ENCODE measurements at regions not wholly inside any gene's neighbourhood (a gene's known extent, or its start where the extent isn't known, plus 50 kb on each side); places are given as distances from the start of the nearest gene placed in this dataset.

DNA sequence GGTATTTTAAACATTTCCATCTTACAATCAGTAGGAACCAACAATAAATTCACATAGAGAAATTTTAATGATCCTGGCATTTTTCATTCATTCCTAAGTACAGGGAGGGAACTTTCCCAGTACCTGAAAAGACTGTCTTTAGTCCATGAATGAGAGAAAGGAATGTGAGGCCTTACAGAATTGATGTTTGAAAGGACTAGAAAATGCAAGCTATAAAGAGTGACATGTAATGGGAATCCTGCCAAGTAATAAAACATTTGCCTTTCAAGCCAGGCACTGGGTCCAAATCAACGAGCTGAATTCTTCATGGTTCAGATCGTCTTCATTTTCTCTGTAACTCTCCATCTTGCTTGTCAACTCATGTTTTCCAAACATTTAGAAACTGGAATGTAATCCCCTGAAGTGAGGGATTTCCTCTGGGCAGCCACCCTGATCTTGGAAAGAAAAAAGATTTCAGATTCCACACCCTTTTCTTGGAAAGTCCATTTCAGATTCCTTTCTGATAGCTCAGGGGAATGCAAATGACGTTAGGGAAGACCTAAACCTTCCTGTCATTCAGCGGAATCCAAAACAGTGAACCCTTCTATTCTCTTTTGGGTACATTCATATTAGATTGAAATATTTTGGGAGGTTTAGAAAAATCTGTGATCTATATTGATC is 315.8 kb downstream of the SH3GL2 start:
- DNase-seq, result no peak

DNA sequence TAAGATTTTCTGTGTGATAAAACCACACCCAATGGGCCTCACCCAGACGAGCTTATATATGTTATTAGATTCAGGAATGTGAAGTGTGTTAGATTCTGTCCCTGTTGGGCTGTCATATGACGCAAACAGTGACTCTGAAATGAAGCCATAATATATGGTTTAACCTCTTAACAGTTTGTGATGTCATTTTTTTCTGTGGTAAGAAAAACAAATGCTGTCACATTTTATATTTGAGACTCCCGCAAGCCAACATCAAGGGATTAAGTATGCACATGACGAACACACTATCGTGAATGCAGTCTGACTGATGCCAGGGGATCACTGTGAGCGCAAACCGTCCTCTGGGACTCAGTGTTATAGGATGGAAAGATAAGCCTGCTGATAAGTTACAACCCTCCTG is 321.7 kb downstream of the SH3GL2 start:
- DNase-seq, result no peak

DNA sequence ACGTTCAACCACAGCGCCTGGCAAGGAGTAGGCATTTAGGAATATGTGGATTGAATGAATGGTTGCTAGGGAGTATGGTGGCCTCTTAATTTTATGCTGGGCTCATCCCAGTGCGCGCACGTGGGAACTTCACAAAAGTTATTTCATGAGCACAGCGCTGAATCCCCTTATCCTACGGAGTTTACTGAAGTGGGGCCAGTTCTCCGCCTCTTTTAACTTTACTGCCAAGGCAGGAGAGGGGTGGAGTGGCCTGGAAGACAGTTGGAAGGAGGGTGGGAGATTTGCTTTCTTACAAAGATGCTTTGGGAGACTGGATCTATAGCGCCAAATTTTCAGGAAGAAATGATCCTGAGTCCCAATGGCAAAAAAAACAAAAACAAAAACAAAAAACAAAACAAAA is 326.5 kb downstream of the SH3GL2 start:
- DNase-seq, result no peak

DNA sequence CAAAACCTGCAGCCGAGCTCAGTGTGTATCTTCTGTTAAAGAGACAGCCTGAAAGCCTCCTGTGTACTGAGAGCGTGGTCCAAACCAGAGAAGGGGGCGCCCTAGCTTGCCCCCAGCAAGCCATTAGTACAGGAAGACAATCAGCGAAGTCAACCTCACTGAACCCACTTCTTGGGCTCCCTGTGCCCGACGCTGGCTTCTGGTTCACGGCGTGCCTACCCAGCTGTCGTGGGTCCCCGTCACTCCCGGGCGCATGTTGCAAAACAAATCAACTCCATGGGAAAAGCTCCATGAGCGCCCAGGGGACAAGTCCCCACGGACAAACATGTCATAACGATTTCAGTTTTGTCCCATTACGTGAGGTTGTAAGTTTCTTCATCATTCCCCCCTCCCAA is 326.9 kb downstream of the SH3GL2 start:
- DNase-seq, result no peak

DNA sequence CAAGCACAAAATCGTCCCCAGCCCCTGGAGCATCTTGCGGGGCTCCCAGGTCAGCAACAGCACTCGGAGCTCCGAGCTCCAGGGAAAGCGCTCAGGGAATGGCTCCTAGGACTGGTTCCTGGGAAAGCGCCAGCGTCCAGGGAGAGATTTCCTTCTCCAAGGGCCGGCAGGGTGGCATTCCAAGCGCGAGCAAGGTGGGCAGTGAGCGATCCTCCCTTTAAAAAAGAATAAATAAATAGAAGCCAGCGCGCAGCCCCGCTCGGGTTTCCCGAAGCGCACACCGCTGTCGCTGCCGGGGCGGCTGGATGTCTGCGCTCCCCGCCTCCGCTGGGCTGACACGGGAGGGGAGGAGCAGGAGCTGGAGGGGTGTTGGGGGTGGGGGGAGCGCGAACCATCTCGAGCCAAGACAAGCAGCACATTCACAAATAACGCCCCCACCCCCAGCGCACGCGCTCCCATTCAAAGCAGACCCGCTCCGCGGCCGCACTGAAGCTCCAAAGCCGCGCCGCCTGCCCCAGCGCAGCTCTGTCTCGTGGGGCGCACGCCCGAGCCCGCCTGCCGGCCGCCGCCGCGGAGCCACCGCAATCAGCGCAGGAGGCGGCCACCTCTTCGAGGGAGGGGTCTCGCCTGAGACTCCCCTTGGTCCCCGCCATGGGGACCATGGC is 327.4 kb downstream of the SH3GL2 start:
- no peak for DNase-seq

DNA sequence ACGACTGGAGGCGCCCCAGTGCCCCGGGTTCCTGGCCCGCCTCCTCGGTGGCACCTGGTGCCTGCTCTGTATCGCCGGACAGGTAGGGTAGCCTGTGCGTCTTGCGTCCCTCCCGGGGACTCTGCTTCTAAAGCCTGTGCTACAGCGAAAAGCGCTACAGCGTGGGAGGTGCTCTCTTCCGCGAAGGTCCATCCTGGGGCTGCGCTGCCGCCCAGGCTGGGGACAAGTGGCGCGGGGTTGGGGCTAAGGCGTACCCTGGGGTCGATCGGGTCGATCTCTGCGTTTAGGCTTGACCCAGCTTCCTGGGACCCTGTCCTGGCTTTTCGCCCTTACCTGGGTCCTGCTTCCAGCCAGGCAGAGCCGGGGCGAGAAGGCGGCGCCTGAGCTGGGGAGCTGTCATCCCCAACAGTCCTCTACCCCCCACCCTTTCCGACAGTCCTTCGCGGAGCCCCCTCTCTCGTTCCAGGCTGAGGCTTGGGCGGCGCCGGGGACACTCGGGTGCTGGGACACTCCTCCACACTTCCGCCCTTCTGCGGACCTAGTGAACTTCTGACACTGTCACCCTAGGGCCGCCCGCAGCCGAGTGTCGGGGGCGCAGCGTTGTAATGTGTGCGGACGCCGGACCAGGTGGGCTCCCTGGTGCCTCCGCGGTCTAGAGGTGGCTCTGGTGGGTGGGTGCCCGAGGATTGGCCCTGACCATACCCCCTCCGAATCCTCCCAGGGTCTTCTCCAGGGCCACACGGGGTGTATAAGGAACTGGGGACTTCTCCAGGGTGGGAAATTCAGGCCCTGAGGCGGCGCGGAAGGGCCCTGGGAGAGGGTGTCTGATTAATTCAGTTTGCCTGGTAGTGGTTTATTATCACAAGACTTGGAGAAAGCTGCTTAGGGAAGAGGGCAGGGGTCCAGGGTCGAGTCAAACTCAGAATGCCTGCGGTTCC is 328.2 kb downstream of the SH3GL2 start:
- no peak for DNase-seq

DNA sequence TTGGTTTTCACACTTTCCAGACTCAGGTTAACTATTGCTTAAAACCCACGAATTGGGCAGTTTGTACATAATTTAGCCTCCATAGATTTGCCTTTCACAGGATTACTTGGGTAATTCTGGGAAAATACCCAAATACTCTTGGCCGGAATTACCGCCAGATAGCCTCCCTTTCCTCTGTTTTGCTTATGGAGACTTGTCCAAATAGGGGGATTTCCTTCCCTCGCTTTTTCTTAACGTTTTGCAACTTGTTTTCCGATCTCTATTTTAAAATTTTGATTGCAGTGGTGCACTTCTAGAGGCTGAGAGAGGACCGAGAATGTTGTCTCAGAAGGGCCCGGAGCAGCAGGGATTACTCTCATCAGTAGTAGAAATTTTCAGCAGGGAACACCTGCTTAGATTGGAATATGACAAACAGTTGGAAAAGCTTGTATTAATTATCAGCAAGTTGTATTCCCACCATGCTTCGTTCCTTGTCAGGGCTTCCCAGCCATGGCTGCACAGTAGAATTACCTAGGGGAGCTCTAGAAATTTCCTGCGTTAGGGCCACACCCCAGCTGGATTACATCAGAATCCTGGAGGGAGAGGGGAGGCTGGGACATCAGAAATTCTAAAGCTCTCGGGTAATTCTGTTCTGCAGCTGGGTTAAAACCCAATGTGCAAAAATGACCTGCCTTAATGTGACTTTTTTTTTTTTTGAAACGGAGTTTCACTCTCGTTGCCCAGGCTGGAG is 329.1 kb downstream of the SH3GL2 start:
- no peak for DNase-seq

DNA sequence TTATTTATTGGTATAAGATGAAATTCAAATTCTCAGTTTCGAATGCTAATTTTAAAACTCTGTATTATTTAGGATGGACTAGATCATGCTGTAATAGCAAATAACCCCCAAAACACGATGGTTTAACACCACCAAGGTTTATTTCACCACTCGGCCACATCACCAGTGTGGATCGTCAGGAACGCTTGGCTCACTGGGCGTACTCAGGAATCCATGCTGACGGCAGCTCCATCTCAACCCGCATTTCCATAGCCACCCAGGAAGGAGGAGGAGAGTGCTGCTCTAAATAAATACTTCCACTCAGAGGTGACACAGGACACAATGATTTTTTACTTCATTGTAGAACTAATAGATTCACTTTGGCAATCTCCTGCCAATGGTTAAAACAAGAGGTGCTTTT is 347.4 kb downstream of the SH3GL2 start:
- no peak for DNase-seq

DNA sequence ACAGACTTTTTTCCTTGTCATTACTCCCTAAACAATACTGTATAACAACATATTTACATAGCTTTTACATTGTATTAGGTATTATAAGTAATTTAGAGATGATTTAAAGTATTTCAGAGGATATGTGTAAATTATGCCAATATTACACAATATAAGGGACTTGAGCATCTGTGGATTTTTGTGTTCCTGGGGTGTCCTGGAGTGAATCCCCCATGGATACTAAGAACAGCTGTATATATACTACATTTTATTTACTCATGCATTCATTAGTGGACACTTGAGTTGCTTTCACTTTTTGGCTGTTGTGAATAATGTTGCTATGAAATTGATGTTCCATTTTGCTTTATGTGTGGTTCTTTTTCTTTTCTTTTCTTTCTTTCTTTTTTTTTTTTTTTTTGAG is 348.8 kb downstream of the SH3GL2 start:
- DNase-seq, result no peak

DNA sequence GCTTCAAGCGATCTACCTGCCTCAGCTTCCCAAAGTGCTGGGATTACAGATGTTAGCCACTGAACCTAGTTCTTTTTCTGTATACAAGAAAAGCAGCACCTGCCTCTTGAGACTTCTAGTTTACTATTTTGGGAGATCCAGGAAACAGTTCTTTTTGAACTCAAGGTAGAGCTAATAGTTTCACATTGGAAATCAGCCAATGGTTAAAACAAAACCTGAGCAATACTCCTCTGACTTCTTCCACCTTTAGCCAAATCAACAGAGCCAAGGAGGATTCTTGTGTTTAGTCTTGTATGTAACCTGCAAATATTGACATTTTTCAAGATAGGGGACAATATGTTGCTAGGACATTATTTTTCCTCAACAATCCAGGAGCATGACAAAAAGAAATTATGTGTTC is 349.4 kb downstream of the SH3GL2 start:
- DNase-seq, result no peak

DNA sequence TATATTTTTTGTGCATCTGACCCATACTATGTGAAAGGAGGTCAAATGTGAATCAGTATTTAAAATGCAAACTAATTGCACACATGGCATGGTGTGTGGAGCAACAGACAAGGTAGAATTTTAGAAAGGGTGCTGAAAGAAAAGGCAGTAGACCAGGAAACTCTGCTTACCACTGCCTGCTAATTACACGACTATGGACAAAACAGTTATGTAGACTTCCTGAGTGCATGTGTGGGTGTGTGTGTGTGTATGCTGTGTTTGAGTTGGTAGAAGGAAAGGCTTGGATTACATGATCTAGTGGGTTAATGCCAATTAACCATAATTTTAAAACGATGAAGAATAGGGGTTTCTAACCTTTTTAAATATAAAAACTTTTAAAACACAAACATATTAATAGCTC is 349.9 kb downstream of the SH3GL2 start:
- DNase-seq, result no peak

DNA sequence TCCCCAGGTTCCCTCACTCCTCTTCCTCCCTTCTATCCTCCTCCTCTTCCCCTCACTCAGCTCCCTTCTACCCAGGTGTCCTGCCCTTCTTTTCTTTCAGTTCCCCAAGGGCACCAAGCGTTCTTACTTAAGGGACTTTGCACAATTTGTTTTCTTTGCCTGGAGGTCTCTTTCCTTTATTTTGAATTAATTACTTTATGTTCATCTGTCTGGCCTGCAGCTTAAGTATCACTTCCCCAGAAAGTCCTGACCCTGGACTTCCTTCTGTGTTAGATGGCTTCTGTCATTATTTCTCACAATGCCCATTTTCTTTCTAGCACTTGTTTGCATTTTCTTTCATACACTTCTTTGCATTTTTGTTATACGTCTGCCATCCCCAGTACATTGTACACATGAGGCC is 350.6 kb downstream of the SH3GL2 start:
- no peak for DNase-seq

DNA sequence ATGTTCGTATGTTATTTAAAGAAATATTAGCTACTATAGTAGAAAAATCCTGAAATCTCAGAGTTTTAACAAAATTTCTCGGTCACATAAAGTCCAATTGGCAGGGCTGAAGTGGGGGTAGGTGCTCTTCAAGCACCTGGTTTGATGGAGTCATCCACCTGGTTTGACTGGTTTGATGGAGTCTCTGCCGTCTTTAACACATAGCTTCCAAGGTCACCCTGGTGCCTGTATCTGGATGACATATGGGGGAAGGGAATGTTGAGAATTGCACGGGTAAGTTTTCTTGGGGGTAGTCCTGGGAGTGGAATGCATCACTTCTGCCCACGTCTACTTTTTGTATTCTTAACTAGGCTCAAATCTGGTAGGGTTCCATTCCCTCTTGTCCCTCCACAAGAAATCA is 351.2 kb downstream of the SH3GL2 start:
- DNase-seq, result no peak

DNA sequence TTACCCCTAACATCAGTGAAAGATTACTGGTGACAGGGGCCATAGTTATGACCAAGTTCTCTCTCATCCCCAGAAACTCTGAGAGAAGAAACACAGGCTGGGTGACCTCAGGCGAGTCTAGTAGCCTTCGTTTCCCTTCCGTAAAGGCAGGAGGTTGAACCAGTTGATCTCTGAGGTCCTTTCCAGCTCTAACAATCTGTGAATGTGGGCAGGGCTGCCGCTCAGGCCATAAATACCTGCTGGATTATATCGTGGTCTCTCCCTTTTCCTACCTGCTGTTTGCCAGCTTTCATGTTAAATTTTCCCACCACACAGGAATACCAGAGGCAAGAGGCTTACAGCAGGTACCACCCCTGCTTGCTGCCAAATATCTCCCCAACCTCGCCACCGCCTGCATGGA is 357.5 kb downstream of the SH3GL2 start:
- no peak for DNase-seq

DNA sequence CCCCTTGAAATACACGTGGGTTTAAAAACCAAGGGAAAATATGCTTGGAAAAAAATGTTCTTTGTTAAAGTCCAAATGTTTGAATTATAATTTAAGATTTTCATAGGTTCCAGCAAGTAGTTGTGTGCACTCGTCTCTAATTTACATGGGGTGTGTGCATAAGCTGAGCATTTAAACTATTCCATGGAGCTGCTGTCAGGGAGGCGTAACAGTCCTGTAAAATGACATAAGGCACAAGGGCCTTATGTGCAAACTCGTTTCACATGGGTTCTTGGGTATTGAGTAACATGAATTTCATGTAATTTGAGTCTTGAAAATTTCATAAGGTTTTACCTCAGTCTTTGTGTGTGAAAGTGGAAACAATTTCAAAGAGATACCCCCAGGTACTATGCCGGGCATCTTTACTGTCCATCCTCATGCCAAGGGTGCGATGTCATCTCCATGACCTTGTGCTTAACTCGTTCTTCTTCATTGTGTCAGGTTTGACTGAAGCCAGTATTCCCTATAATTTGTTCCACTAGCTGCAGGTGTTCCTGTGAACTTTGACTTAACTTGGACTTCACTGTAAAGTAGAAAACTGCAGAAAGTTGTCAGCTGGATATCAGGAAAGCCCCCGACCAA is 359.3 kb downstream of the SH3GL2 start:
- no peak for DNase-seq

DNA sequence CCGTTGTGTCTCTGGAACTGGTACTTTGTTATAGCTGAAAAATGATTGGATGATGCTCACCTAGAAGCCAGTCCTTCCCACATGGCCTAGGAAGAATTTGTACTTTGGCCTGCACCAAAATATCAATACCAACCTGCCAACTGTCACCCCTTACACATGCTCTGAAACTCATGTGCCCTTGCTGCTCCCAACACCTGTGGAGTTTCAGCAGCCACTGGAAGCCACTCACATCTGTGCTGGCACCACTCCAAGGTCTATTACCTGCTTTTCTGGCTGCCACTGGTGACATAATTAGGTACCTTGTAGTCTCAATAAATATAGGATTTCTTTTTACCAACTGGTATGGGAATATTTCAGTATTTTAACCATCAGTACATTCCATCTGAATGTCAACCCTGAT is 363.6 kb downstream of the SH3GL2 start:
- peak; percentile 2 for DNase-seq

DNA sequence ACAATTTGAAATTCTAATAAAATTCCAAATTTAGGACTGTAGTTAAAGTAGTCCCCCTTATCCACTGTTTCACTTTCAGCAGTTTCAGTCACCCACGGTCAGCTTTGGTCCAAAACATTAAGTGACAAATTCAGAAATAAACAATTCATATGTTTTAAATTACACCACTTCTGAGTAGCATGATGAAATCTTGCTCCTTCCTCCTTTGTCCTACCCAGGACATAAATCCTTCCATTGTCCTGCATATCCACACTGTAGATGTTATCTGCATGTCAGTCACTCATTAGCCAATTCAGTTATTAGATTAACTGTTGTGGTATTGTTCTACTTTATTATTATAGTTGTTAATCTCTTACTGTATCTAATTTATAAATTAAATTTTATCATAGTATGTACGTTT is 376.5 kb downstream of the SH3GL2 start:
- DNase-seq, result no peak

DNA sequence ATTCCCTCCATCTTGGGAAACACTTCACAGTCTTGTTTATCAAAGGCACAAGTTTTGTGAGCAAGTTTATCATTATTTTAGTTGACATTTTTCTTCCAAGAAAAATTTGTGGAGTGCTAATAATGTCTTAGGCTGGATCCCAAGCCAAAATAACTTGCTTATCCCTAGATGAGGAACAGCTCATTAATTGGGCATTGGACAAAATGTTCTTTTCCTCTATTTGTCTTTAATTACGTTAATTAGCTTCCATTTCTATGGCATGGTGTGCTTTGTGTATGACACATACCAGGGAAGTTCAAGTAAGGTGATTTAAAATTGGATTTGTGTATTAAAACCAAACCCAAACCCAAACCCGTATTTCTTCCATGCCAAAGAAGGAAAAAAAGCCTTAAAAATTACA is 379.5 kb downstream of the SH3GL2 start:
- DNase-seq, result no peak

DNA sequence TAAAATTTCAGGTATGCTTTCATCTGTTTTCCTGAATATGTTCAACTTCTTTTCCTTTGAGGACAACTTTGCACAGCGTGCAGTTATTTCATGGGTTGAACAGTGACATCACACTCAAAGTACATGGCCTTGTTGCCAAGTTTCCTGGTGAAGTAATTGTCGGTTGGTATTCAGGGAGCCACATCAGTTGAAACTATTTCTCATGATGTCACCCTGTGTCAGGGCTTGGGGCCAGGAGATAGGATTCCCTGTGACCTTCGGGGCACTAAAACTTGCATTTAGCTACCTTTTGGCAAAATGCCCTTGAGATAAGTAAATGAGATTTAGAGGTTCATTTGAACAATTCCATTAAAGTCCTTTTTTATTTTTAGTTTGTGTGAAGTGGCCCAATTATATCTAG is 383.9 kb downstream of the SH3GL2 start:
- no peak for DNase-seq

DNA sequence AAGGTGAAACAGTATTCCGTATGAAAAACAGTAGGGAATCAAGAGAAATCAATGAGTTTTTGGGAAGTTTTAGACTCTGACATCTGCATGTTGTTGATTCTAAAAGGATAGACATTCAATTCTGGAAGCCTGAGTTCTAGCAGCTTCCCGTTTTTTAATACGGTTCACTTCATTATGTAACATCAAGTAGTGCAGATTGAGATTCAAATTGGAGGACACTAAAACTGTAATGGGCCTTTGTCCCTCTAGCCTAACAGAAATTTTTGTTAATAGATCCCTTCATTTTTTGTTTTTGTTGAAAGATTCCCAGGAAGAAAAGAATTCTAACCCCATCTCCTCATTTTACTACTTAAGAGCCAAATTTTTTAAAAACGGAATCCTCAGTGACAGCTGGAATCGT is 384.6 kb downstream of the SH3GL2 start:
- DNase-seq, result no peak

DNA sequence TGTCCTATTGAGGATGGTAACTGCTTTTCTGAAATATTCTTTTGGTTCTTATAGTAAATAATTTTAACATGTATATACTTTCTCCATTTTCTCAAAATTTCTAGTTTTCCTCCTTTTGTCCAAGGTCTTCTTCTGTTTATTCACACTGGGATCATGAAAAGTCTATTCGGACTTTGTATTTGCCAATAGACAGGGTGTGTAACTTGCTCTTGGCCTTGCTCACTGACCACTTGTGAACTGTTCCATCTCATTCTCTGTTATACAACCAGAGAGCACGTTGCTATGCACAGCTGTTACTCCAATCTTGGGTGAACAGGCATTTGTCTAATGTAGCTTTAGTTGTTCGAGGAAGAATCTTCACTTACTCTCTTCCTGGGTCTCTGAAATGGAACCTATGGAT is 388.9 kb downstream of the SH3GL2 start:
- DNase-seq, result no peak

DNA sequence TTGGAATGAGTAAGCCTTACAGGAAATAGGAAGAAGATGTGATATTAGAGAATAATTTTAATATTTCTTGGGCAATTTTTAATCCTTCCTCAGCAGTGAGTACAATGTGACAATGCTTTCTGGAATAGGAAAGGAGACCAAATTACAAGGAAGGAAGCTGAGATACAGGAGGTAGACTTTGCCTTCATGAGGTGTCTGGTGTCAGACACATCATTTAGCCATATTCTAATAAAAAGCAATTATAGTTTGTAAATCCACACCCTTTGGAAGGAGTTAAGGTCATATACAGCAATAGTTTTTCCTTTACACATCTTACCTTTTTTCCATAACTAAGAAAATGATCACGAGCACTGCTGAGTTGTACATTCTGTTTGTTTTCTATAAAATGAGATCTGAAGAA is 390.4 kb downstream of the SH3GL2 start:
- no peak for DNase-seq

DNA sequence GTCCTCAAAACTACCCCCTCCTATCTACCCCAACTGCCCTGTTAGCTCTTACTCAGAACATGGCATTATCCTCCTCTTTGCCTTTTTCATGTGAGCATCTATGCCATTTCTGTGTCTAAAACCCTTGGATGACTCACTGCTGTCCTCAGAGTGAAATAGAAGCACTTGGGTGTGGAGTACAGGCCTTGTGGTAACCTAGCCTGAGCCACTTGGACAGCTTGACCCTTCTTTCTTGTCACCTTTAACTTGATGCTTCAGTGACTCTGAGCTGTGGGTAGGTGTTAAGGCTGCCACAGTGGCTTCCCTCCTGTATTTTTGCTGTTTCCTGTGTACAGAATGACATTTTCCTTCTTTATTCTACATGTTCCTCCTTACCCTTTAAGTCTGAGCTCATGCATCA is 391.4 kb downstream of the SH3GL2 start:
- no peak for DNase-seq

All from NCI-H2029 (cell line).